NCI-H2081 treated with DMSO at 0.1 percent for 48 hours (cell line): ENCODE measurements at regions not wholly inside any gene's neighbourhood (a gene's known extent, or its start where the extent isn't known, plus 50 kb on each side); places are given as distances from the start of the nearest gene placed in this dataset.
"Not testable (repeated sequence)": the region's sequence is repeated elsewhere in the genome, so short reads cannot be mapped to it uniquely, and the experiment has no call there.

Experiments used
- DNase-seq: peaks from one replicate; lab custom pipeline; 2025; lab: John Stamatoyannopoulos, UW

DNA sequence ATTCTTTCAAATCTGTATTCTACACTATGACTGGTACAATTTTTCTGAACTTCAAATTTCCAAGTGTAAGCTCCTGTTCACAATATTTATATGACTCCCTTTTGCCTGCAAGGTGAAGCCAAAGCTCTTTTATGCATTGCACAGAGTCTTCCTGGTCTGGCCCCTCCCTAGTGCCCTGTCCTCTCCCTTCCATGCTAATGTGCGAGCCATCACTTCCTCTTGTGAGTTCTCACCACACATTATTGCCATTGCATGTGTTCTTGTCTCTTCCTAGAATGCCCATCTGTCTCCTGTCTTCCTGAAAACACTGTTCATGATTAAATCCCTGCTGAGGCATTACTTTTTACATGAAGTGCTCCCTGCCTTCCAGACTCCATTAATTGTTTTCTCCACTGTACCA, 169.9 kb downstream of the MC4R start:
- DNase-seq: no peak

- no peak for DNase-seq
These were observed 172.0 kb downstream of the MC4R start for GRCh38 chr18:60200558-60200957.

DNA sequence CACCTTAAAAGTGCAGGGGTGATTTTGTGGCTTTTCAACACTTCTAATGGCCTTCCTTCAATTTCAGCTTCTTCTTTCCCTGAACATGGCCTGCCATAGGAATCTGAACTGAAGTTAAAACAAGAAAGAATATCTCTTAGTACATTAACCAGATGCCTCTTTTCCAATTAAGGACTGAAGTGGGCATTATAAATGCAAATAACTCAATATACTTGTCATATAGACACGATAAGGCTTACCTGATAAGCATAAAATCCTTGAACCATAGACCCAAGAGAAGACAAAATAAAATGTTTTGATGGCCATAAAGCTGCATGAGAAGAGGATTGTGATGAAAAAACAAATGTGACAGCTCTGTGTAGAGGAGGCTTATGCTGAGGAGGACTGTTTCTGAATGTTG, 173.1 kb downstream of the MC4R start:
- no peak for DNase-seq

DNA sequence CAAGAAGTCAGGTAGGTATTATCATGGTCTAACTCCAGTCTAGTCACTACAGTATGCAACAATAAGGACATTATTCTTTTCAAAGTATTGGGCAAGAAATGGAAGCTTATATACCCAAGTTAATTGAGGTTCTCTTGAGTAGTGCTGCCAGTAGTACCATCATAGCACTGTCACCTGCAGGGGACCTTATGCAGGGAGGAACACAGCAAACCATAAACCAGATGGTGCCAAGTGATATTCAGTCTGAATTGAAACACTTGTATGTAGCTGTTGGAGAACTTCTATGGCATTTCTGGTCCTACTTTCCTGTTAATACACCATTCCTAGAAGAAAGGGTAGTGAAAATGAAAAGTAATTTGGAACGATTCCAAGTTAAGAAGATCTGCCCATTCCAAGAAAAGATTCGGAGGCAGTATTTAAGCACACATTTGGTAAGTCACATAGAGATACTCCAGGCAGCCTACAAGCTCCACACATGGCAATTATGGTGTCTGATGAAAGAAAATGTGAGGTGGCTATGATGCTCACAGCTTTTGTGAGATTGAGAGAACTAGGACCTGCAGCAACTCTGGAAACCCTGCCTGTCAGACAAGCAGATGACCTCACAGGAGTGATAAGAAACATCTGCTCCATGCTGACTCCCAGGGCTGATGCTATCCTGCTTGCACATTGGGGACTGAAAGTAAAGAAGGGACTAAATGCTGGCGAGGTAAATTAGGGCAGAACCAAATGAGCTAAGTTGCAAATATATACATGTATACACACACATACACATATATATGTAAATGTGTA, 174.7 kb downstream of the MC4R start:
- no peak for DNase-seq

- DNase-seq: no peak
These were observed 175.6 kb downstream of the MC4R start for GRCh38 chr18:60196836-60197606.

GRCh38 chr18:60193780-60194179, 178.8 kb downstream of the MC4R start:
- no peak for DNase-seq

GRCh38 chr18:60191926-60192325, 180.6 kb downstream of the MC4R start:
- DNase-seq: no peak

- no peak for DNase-seq
These were observed 182.7 kb downstream of the MC4R start for GRCh38 chr18:60189856-60190255.

DNA sequence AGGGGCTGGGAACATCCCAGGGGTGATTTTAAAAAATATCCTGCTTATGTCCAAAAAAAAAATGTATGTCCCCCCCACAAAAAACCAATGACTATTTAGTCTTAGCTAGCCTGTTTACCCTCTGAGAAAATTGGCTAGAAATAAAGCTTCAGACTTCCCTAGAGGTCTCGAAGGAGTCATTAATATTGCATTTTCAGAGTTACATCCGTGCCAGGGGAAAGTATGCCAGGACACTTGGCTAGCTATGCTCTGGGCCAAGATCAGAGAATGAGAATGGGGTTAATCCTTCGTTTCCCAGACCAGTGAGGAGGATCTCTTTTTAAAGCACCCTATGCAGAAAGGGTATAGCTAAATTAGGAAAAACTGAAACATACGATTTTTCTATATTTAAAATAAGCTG, 183.6 kb downstream of the MC4R start:
- no peak for DNase-seq

DNA sequence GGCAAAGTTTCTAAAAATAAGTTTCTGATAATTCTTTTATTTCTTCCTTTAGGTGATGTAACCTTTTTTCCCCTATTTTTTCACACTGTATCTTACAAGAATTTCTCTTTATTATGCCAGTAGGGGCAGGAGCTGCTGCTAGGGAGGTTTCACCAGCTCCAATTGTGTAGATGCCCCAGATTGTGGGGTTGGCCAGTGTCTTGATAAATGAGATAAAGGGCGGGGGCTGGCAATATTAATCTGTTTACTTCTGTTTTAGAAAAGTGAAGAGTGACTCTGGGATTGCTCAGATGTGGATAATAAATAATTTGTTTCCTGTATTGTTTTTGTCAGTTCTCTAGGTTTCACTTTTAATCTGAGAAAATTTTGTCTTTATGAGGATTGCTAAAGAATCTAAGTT, 190.4 kb downstream of the MC4R start:
- no peak for DNase-seq

DNA sequence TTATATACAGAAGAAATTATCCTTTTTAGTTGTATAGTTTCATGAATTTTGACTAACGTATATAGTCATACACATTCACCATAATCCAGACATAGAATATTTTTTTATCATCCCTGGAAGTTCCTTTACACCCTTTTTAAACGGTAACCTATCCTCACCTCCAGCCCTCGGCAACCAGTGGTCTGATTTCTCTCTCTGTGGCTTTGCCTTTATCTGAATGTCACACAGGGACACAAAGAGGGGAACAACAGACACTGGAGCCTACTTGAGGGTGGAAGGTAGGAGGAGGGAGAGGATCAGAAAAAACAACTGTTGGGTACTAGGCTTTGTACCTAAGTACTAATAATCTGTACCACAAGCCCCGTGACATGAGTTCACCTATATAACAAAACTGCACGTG, 191.9 kb downstream of the MC4R start:
- DNase-seq: no peak

- DNase-seq: not testable (repeated sequence)
These were observed 194.4 kb downstream of the MC4R start for GRCh38 chr18:60178224-60178623.

GRCh38 chr18:60176259-60176658, 196.3 kb downstream of the MC4R start:
- no peak for DNase-seq

- no peak for DNase-seq
These were observed 197.7 kb downstream of the MC4R start for GRCh38 chr18:60174832-60175231.

GRCh38 chr18:60172030-60172429, 200.5 kb downstream of the MC4R start:
- no peak for DNase-seq

DNA sequence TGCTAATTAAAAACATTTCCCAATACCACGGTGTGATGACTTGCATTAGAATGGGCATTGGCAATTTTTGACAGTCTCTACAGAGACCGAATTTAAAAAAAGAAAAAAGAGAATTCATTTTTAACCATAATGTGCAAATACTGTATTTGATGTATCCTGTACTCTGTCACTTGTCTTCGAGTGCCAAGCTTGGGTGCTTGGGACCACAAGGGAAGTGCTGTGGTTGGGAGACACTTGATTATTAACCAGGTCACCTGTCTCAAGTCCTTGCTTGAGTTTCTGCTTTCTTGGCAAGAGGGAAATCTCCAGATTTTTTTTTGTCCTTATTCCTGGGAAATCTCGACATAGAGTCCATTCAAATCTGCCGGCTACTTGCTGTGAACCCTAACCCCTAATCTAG, 209.0 kb downstream of the MC4R start:
- DNase-seq: no peak

DNA sequence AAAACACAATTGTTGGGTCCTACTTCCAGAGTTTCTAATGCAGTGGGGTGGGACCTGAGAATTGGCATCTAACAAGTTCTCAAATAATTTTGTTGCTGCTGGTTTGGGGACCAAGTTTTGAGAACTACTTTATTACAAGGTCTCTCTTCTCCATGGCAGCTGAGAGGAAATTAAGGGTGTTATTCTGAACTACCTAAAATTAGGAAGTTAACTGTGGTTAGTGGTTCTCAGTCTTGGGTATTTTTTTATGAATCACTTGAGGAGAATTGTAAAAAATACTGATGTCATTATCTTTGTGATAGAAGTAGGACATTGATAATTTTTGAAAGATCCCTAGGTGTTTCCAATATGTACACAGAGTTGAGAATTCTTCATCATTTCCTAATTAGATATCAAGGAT, 210.2 kb downstream of the MC4R start:
- no peak for DNase-seq

DNA sequence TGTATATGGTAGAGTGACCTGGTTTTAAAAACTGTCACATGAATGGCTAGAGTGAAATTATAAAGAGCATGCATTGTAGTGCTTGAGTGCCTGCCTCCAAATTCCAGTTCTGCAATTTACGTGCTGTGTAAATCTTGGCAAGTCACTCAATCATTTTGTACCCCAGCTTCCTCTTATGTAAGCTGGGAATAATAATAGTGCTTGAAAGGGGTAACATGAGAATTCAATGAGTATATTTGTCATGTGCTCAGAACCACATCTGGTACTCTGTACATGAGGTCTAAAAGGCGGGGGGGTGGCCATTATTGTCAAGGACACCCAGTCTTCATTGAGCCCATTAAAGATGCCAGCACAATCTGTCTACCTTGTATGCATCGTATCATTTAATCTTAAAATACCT, 214.8 kb downstream of the MC4R start:
- no peak for DNase-seq

DNA sequence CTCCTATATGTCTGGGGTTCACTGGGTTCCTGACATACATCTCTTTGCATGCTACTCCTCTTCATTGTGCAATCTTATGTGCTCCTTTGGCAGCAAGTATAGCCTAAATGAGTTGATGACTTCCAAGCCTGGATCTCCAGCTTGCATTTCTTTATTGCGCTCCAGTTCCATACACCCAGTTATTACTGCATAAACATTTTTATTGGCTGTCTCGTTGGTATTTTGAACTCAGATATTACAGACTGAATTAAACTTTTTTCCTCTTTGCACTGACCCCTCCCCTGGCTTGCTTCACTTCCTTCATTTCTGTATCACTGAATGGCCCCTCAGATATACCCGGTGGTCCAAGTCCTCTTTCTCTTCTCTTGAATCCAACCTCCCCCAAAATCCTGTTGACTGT, 219.2 kb downstream of the MC4R start:
- no peak for DNase-seq

- no peak for DNase-seq
These were observed 223.3 kb downstream of the MC4R start for GRCh38 chr18:60149316-60149715.

- DNase-seq: no peak
These were observed 225.3 kb downstream of the MC4R start for GRCh38 chr18:60147323-60147722.

DNA sequence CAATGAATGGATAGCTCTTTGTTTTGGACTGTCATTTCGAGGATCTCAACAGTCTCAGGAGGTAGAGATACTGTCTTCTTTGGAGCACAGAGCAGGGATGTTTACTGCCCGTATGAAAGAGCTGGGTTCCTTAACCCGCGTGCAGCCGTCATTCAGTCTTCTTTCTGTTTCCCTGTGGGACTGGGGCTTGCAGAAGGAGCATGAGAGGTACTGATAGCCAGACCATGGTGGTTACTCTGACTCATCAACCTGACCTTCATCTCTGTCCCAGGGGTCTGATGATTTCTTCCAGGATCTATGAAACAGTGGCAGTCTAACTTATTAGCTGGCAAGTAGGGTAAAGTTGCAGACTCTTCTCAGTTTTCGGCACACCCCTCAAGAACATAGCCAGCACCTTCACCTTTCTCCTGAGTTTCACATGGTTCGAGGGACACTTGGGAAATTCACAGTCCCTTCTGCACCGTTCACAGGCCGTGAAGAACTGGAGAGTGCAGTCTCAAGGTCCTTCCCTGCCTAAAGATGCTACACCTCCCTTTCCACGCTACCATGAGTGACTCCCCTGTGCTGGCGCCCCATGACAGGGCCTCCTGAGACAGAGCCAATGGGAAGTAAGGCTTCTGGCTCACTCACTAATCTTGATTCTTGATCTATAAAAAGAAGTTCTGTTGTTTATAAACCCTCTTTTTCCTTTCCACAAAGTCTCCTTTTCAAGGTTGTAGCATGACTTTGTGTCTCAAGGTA, 226.2 kb downstream of the MC4R start:
- no peak for DNase-seq

DNA sequence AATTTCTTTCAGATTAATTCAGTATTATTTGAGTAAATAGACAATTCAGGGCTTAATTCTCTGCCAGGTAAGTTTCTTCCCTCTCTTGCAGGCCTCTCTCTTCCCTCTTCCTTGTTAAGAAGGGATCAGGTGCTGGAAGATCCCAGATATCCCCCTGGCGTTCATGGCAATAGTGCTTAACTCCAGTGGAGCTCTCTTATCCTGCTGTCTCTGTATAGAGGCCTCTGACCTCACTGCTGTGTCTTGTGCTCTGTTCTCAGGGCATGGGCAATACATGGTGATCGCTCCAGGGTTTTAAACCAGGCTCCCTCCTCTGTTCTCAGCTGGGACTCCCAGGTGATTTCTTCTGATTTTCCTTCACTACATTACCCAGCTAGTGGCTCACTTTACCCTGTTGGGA, 226.8 kb downstream of the MC4R start:
- DNase-seq: no peak
